Coronary artery (tissue), 2 donors: ENCODE measurements at regions not wholly inside any gene's neighbourhood (a gene's known extent, or its start where the extent isn't known, plus 50 kb on each side); places are given as distances from the start of the nearest gene placed in this dataset.
A peak's percentile ranks its signal among the peaks of the same experiment; 100 is the strongest.

Source experiments
- DNase-seq: peaks from one replicate; pipeline ENCODE4 v3.0.0-alpha.2; 2017; ENCODE audit warnings: low spot score
- H3K27ac ChIP-seq, 2 donors: fragments of 200-600 bp; sonication (generic); one replicate each; pipeline ENCODE4 v1.5.1; 2016 to 2019
- H3K4me3 ChIP-seq: fragments of 200-600 bp; sonication (generic); 2 replicates; pipeline ENCODE4 v1.5.1; 2016; ENCODE audit warnings: mild to moderate bottlenecking, moderate library complexity
- TF ChIP-seq, protein P1 (sequence below): fragments of 200-600 bp; sonication (generic); IDR thresholded peaks from one replicate; pipeline ENCODE4 v1.5.1; 2019; ENCODE audit warnings: antibody characterized with exemption

DNA sequence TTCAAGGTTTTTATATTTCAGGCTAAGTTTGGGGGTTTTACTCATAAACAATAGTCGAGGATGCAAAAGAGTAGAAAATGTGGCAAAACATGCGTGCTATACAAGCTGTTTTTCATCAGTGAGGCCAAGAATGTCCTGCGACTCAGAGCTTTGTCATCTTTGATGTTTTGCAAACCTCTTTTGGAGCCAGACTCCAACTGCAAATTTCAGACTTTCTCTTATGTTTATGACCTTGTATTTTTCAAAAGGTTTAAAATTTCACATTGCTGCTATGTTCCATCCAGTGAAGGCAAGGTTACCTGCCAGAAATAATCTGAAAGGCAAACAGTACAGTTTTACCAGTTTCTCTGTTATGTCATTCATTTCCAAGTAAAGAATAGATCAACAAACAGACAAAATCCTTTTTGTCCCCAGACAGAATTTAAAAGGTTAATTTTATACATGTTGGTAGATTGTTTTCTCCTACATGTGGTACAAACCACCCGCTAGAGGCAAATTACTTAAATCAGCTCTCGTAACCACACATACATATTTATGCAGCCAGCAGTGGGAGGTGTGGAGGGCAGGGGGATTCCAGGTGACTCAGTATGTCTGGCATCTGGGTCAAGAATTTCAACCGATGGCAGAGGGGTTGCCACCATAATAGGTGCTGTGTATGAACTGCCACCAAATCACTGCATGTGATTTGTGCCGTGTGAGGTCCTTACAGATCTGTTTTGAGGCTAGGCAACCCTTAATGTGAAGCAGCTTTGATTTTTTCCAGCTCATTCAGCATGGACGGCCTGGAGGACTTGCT lies 119.8 kb upstream of the CPM start:
- H3K4me3 ChIP-seq = no peak overlapping the region
- DNase-seq = no peak

DNA sequence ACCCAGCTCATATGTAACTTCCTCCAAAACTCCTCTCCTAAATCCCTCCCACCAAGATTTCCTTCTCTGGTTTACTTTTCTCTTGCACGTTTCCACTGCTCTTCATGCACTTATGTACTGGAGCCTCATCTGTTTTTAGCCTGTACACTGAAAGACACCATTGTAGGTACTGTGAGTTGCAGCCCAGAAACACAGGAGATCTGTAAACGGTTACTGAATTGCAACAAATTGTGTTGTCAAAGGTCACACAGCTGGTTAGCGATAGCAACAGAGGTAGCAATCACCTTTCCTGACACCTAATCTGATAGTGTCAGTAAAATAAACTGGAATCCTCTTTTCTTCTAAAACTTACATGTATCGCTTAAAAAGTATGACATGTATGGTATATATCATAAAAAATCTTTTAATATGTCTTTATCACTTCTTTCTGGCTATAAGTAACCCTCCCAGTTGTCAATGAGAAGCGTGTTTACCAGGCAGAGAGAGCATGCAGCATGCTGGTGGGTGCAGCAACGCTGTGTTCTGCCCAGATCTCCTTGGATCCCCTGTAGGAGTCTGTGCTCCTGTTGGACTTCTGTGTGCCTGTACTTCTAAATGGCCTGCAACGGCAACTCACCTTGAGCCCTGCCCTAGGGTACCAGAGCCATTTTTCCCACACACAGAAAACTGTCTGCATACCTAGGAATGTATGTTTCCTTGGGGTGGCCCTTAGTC lies 121.5 kb upstream of the CPM start:
- no peak overlapping the region for H3K4me3 ChIP-seq
- H3K27ac ChIP-seq = no peak overlapping the region
- TF ChIP-seq, protein P1, sequence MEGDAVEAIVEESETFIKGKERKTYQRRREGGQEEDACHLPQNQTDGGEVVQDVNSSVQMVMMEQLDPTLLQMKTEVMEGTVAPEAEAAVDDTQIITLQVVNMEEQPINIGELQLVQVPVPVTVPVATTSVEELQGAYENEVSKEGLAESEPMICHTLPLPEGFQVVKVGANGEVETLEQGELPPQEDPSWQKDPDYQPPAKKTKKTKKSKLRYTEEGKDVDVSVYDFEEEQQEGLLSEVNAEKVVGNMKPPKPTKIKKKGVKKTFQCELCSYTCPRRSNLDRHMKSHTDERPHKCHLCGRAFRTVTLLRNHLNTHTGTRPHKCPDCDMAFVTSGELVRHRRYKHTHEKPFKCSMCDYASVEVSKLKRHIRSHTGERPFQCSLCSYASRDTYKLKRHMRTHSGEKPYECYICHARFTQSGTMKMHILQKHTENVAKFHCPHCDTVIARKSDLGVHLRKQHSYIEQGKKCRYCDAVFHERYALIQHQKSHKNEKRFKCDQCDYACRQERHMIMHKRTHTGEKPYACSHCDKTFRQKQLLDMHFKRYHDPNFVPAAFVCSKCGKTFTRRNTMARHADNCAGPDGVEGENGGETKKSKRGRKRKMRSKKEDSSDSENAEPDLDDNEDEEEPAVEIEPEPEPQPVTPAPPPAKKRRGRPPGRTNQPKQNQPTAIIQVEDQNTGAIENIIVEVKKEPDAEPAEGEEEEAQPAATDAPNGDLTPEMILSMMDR = no peak
- no peak for DNase-seq

More for the DNA sequence above, 119.8 kb upstream of the CPM start:
- TF ChIP-seq, protein P1 = no peak
- no peak overlapping the region for H3K27ac ChIP-seq

GRCh38 chr12:69055280-69055679 lies 122.3 kb upstream of the CPM start:
- DNase-seq = no peak

GRCh38 chr12:69055706-69056105 lies 122.7 kb upstream of the CPM start:
- Histone ChIP-seq H3K27ac (peak overlapping the region in 1 of 2 donors; percentile 22), H3K4me3 (no peak overlapping the region)
- no peak for DNase-seq
- TF ChIP-seq, protein P1 = no peak

More at GRCh38 chr12:69055280-69055679, 122.3 kb upstream of the CPM start:
- no peak overlapping the region for H3K4me3 ChIP-seq
- TF ChIP-seq, protein P1 = no peak
- H3K27ac ChIP-seq = peak overlapping the region in 1 of 2 donors; percentile 22

DNA sequence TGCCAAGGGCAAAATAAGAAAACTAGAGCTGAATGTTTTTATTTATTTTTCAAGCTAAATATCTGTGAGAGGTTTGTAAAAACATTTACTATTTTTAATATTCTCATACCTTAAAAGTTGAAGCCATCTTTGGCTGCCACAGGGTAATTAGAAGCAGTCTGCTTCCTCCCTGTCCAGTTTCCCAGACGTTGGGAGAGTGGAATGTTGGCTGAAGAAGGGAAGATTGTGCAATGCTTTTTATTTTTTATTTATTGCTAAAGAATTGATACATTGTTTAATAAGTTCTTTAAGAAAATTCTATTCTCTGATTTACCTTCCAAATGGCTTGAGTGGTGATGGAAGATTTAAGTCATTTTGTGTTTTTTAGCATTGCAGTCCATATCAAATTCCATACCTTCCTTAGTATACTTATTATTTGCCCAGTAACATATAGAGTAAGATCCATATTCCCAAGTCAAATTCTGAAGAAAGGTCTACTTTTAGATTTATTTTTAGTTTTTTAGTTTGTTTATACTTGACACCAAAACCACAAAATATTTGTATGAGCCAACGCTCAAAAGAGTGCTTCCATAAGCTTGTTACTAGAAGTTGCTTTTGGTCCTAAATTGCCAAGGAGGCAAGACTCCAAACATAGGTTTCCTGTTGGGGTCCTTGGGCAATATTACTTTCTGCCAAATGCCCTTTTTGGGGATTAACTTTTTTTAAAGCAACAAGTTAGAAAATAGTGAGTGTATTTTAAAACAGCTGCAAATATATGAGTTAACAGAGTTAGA lies 124.0 kb upstream of the CPM start:
- no peak for DNase-seq
- TF ChIP-seq, protein P1 = no peak
- Histone ChIP-seq H3K4me3 (no peak overlapping the region), H3K27ac (no peak overlapping the region)

DNA sequence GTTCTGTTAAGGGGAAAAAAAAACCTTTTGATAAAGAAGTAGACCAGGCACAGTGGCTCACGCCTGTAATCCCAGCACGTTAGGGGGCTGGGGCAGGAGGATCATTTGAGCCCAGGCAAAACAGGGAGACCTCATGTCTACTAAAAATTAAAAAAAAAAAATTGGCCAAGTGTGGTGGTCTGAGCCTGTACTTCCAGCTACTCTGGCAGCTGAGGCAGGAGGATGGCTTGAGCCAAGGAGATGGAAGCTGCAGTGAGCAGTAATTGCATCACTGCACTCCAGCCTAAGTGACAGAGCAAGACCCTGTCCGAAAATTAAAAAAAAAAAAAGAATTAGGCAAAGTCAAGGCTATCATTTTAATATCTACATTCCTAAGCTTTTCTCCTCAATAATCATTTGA lies 124.8 kb upstream of the CPM start:
- H3K4me3 ChIP-seq = no peak overlapping the region
- no peak for DNase-seq
- TF ChIP-seq, protein P1 = no peak
- no peak overlapping the region for H3K27ac ChIP-seq
